ENCODE measurements at regions not wholly inside any gene's neighbourhood (a gene's known extent, or its start where the extent isn't known, plus 50 kb on each side); places are given as distances from the start of the nearest gene placed in this dataset.

- no peak for DNase-seq
- no peaks in the 10 kb centered on the region for H3K27me3 ChIP-seq
- no peak overlapping the region for H3K4me3 ChIP-seq
- no peaks in the 10 kb centered on the region for H3K9me3 ChIP-seq
- TF ChIP-seq POLR2A (IDR thresholded peaks at IDR 0.05) (no peak), POLR2AphosphoS5 (IDR thresholded peaks at IDR 0.05) (no peak), EP300 (IDR thresholded peaks at IDR 0.05) (no peak)
- TF ChIP-seq, protein P1, sequence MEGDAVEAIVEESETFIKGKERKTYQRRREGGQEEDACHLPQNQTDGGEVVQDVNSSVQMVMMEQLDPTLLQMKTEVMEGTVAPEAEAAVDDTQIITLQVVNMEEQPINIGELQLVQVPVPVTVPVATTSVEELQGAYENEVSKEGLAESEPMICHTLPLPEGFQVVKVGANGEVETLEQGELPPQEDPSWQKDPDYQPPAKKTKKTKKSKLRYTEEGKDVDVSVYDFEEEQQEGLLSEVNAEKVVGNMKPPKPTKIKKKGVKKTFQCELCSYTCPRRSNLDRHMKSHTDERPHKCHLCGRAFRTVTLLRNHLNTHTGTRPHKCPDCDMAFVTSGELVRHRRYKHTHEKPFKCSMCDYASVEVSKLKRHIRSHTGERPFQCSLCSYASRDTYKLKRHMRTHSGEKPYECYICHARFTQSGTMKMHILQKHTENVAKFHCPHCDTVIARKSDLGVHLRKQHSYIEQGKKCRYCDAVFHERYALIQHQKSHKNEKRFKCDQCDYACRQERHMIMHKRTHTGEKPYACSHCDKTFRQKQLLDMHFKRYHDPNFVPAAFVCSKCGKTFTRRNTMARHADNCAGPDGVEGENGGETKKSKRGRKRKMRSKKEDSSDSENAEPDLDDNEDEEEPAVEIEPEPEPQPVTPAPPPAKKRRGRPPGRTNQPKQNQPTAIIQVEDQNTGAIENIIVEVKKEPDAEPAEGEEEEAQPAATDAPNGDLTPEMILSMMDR (IDR thresholded peaks at IDR 0.05): no peak
- no peak overlapping the region for H3K27ac ChIP-seq
- H3K36me3 ChIP-seq: no peaks in the 10 kb centered on the region
- intact Hi-C loops (cut with DNase I): no loop called here
- no peaks in the 10 kb centered on the region for H3K4me1 ChIP-seq
Measured at GRCh38 chr10:57825015-57825414, 442.7 kb downstream of the IPMK start.

DNA sequence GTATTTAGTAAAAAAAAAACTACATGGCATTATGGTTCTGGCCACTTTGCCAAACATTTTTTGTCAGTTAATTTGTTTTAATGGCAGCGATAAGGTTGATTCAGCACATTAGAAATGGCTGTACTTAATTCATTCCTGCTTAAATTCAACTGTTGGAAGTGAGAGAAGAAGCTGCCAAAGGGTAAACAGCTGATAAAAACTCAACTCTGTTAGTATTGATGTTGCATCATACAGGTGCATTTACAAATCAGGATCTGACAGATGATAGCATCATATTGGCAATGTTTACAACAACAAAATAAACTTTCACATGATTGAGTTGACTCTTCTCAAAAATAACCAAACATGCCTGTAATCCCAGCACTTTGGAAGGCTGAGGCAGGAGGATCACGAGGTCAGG lies 444.3 kb downstream of the IPMK start:
- WGBS, 2 donors: 78% methylated on average over 2 of the region's 2 CpGs
- no peaks in the 10 kb centered on the region for H3K36me3 ChIP-seq
- no peak for TF ChIP-seq POLR2A (IDR thresholded peaks at IDR 0.05)
- TF ChIP-seq POLR2AphosphoS5 (IDR thresholded peaks at IDR 0.05): no peak
- TF ChIP-seq, protein P1 (IDR thresholded peaks at IDR 0.05): no peak
- TF ChIP-seq EP300 (IDR thresholded peaks at IDR 0.05): no peak
- no peaks in the 10 kb centered on the region for H3K27me3 ChIP-seq
- H3K4me3 ChIP-seq: no peak overlapping the region
- H3K27ac ChIP-seq: no peak overlapping the region
- intact Hi-C loops (cut with DNase I): no loop called here
- H3K4me1 ChIP-seq: no peaks in the 10 kb centered on the region
- no peak for DNase-seq
- no peaks in the 10 kb centered on the region for H3K9me3 ChIP-seq

- Histone ChIP-seq H3K9me3 (no peaks in the 10 kb centered on the region), H3K27ac (no peak overlapping the region), H3K36me3 (no peaks in the 10 kb centered on the region), H3K27me3 (no peaks in the 10 kb centered on the region), H3K4me3 (no peak overlapping the region), H3K4me1 (no peaks in the 10 kb centered on the region)
- no peak for DNase-seq
- TF ChIP-seq EP300 (IDR thresholded peaks at IDR 0.05) (no peak), POLR2AphosphoS5 (IDR thresholded peaks at IDR 0.05) (no peak), POLR2A (IDR thresholded peaks at IDR 0.05) (no peak)
- TF ChIP-seq, protein P1 (IDR thresholded peaks at IDR 0.05): no peak
- intact Hi-C loops (cut with DNase I): no loop called here
Measured at GRCh38 chr10:57822965-57823364, 444.7 kb downstream of the IPMK start.

DNA sequence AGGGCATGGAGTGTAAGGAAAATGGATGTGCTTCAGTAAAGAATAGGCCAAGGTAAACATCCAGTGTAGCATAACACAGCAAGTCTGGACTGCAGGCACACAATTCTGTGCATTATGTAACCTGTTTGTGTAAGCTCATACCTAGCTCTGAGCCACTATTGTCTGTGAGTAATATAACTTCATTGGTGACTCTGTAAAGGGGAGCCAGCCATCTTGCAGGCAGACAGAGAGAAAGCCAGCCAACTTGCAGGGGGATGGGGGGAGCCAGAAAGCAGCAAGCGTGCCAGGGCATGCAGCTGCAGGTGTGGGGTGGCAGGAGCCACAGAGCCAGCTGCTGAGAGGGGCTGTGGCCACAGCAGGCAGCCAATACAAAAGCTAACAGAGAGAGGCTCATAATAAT lies 449.2 kb downstream of the IPMK start:
- intact Hi-C loops (cut with DNase I): no loop called here
- 76 to 84% methylated on average over 1 of the region's 1 CpG for WGBS, 2 donors
- Histone ChIP-seq H3K27ac (no peak overlapping the region), H3K27me3 (no peaks in the 10 kb centered on the region), H3K36me3 (no peaks in the 10 kb centered on the region), H3K9me3 (no peaks in the 10 kb centered on the region), H3K4me1 (no peaks in the 10 kb centered on the region), H3K4me3 (no peak overlapping the region)
- TF ChIP-seq, protein P1 (IDR thresholded peaks at IDR 0.05): no peak
- TF ChIP-seq EP300 (IDR thresholded peaks at IDR 0.05) (no peak), POLR2AphosphoS5 (IDR thresholded peaks at IDR 0.05) (no peak), POLR2A (IDR thresholded peaks at IDR 0.05) (no peak)
- no peak for DNase-seq

DNA sequence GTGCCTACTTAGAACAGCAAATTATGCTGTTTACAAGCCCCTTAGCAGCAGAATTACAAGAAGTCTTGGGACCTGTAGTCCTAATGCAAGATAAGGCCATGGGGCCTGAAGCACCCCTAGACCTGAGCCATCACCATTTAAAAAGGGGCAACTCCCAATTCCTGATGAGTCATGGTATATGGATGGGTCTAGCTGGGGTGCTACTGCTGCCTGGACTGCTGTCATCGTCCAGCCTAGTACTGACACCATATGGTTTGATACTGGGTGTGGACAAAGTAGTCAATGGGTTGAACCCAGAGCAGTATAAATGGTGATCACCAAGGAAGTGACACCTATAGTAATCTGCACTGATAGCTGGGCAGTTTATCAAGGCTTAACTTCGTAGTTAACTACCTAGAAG lies 450.0 kb downstream of the IPMK start:
- H3K4me3 ChIP-seq: no peak overlapping the region
- intact Hi-C loops (cut with DNase I): no loop called here
- H3K9me3 ChIP-seq: no peaks in the 10 kb centered on the region
- 60 to 83% methylated on average over 2 of the region's 2 CpGs for WGBS, 2 donors
- no peaks in the 10 kb centered on the region for H3K36me3 ChIP-seq
- no peak for DNase-seq
- H3K27ac ChIP-seq: no peak overlapping the region
- TF ChIP-seq EP300 (IDR thresholded peaks at IDR 0.05) (no peak), POLR2AphosphoS5 (IDR thresholded peaks at IDR 0.05) (no peak), POLR2A (IDR thresholded peaks at IDR 0.05) (no peak)
- TF ChIP-seq, protein P1 (IDR thresholded peaks at IDR 0.05): no peak
- H3K4me1 ChIP-seq: no peaks in the 10 kb centered on the region
- H3K27me3 ChIP-seq: no peaks in the 10 kb centered on the region

Data from sigmoid colon (tissue), 6 donors.